Endothelial cell of umbilical vein (primary cell): ENCODE measurements at regions not wholly inside any gene's neighbourhood (a gene's known extent, or its start where the extent isn't known, plus 50 kb on each side); places are given as distances from the start of the nearest gene placed in this dataset.

Experiments
- BruUV-seq: library from RNA; stranded (reverse); fragments of 400-500 nt; replicated peaks from 2 replicates; lab custom pipeline; 2021; lab: Mats Ljungman, UMichigan
- CTCF ChIA-PET: fragments of 300-600, 350-600 bp; sonication (Branson Sonifier 250); formaldehyde crosslinking; loops from one replicate; lab custom pipeline; 2021; ENCODE audit warnings: antibody characterized with exemption, inconsistent platforms; lab: Charles Lee
- POLR2A ChIA-PET: fragments of 300-600, 350-600 bp; sonication (Branson Sonifier 250); formaldehyde crosslinking; loops from one replicate; lab custom pipeline; 2021; ENCODE audit warnings: antibody characterized with exemption, inconsistent platforms; lab: Charles Lee
- DNase-seq: peaks from one replicate; pipeline ENCODE4 v3.0.0-alpha.2; 2011; ENCODE audit warnings: low read depth, low spot score
- FAIRE-seq: peaks from 2 replicates; lab custom pipeline; 2011; peaks lifted over from hg19 to GRCh38; lab: Jason Lieb, UNC
- H2AFZ ChIP-seq: 2 replicates; pipeline ENCODE4 v1.6.0; 2012; ENCODE audit warnings: low read depth, low read length, control low read depth, inconsistent platforms
- H3K27ac ChIP-seq: 2 replicates; pipeline ENCODE4 v1.5.1; 2011; ENCODE audit warnings: low read depth, mild to moderate bottlenecking, control low read depth, low read length, moderate library complexity; ENCODE audit not compliant: insufficient read depth
- H3K27me3 ChIP-seq, 2 experiments: 2 replicates each; pipeline versions ENCODE4 v1.6.0 to v1.6.1; 2011; ENCODE audit warnings: low read length in 2 of 2, mixed read lengths in 1 of 2; ENCODE audit not compliant: control insufficient read depth in 2 of 2, insufficient read depth in 2 of 2
- H3K36me3 ChIP-seq, 2 experiments: 2 replicates in 1 of 2; 3 replicates in 1 of 2; pipeline ENCODE4 v1.5.1; 2011; ENCODE audit warnings: low read length in 2 of 2, mild to moderate bottlenecking in 1 of 2, moderate library complexity in 1 of 2; ENCODE audit not compliant: control insufficient read depth in 2 of 2, insufficient read depth in 2 of 2; ENCODE audit errors: extremely low read depth in 1 of 2
- H3K4me1 ChIP-seq: 3 replicates; pipeline ENCODE4 v1.5.1; 2011; ENCODE audit warnings: mild to moderate bottlenecking, low read length; ENCODE audit not compliant: control insufficient read depth, insufficient read depth; ENCODE audit errors: extremely low read depth
- H3K4me2 ChIP-seq: 2 replicates; pipeline ENCODE4 v1.6.1; 2011; ENCODE audit warnings: low read length, control low read depth, mixed read lengths; ENCODE audit not compliant: insufficient read depth
- H3K4me3 ChIP-seq, 3 experiments: fragments of 200-600 bp in 1 of 3; sonication (generic), shearing (Covaris generic) in 1 of 3; replicated peaks in 1 of 3; 2 replicates each; pipeline ENCODE4 v1.5.1; 2011 to 2016; ENCODE audit warnings: control low read depth in 3 of 3, low read length in 3 of 3, mild to moderate bottlenecking in 2 of 3, inconsistent platforms in 1 of 3, low read depth in 1 of 3, moderate library complexity in 1 of 3; ENCODE audit not compliant: insufficient read depth in 1 of 3
- H3K79me2 ChIP-seq: 2 replicates; pipeline ENCODE4 v1.6.0; 2012; ENCODE audit warnings: low read length, inconsistent platforms; ENCODE audit not compliant: control insufficient read depth, insufficient read depth
- H3K9ac ChIP-seq: replicated peaks from 2 replicates; pipeline ENCODE3; 2011; ENCODE audit warnings: low read length, control low read depth; ENCODE audit not compliant: insufficient read depth; ENCODE audit errors: extremely low read depth
- H3K9me1 ChIP-seq: replicated peaks from 3 replicates; pipeline ENCODE4 v1.6.0; 2011; ENCODE audit warnings: mild to moderate bottlenecking, low read length; ENCODE audit not compliant: control insufficient read depth, insufficient read depth; ENCODE audit errors: extremely low read depth
- H3K9me3 ChIP-seq: replicated peaks from 2 replicates; pipeline ENCODE4 v1.5.1; 2012; ENCODE audit warnings: low read length, inconsistent platforms; ENCODE audit not compliant: control insufficient read depth, insufficient read depth
- H4K20me1 ChIP-seq: replicated peaks from 2 replicates; pipeline ENCODE3; 2011; ENCODE audit warnings: mild to moderate bottlenecking, low read length; ENCODE audit not compliant: control insufficient read depth, insufficient read depth; ENCODE audit errors: extremely low read depth
- CTCF ChIP-seq, 2 donors: IDR thresholded peaks; 1 replicate in 1 of 2; 2 replicates in 1 of 2; pipeline ENCODE4 v1.5.1; 2011; ENCODE audit warnings: low read length in 2 of 2, mild to moderate bottlenecking in 2 of 2, moderate library complexity in 2 of 2, control low read depth in 1 of 2, inconsistent platforms in 1 of 2, low read depth in 1 of 2; ENCODE audit not compliant: insufficient read depth in 1 of 2; ENCODE audit errors: extremely low read depth in 1 of 2
- EZH2 ChIP-seq: IDR thresholded peaks from 2 replicates; pipeline ENCODE4 v1.6.1; 2012; ENCODE audit warnings: borderline replicate concordance, low read depth, mild to moderate bottlenecking, moderate library complexity, low read length, inconsistent platforms; ENCODE audit not compliant: severe bottlenecking
- JUN ChIP-seq: IDR thresholded peaks from 2 replicates; pipeline ENCODE4 v1.6.1; 2011; ENCODE audit warnings: borderline replicate concordance, low read depth; ENCODE audit not compliant: insufficient read length, insufficient read depth
- MAX ChIP-seq: IDR thresholded peaks from 2 replicates; pipeline ENCODE4 v1.6.1; 2011; ENCODE audit not compliant: insufficient read depth, insufficient read length
- MYC ChIP-seq: IDR thresholded peaks from one replicate; pipeline ENCODE4 v1.6.1; 2011; ENCODE audit warnings: mild to moderate bottlenecking, low read depth, low read length
- POLR2A ChIP-seq: IDR thresholded peaks from 2 replicates; pipeline ENCODE4 v1.6.1; 2012; ENCODE audit warnings: low read depth, mild to moderate bottlenecking, control low read depth, low read length
- POLR2AphosphoS5 ChIP-seq: IDR thresholded peaks from 2 replicates; pipeline ENCODE4 v1.6.1; 2012; ENCODE audit warnings: low read depth, mild to moderate bottlenecking, control low read depth, low read length, moderate library complexity; ENCODE audit not compliant: insufficient read depth
- dilution Hi-C: fragments of 300-500 bp; cut with MboI; formaldehyde crosslinking; loops from one replicate; pipeline ENCODE4 v1.15.0; 2019; ENCODE audit warnings: low sequenced_read_pairs; ENCODE audit not compliant: extremely low pct_ligation_motif_present
- intact Hi-C: fragments of 100-400 bp; cut with micrococcal nuclease; formaldehyde crosslinking; loops from one replicate; pipeline ENCODE4 v1.10.0; 2022

- dilution Hi-C loops (no loop called here), intact Hi-C loops (no loop called here)
- no peaks in the 10 kb centered on the region for H3K4me1 ChIP-seq
- no peak for FAIRE-seq
- H3K9me1 ChIP-seq, result no peaks in the 10 kb centered on the region
- no peaks in the 10 kb centered on the region for H3K9me3 ChIP-seq
- no peaks in the 10 kb centered on the region for H4K20me1 ChIP-seq
- no peaks in the 10 kb centered on the region for H3K36me3 ChIP-seq
- H2AFZ ChIP-seq, result no peak overlapping the region
- no TSS peak for BruUV-seq
- ChIA-PET CTCF (no interaction called here), POLR2A (no interaction called here)
- H3K4me3 ChIP-seq, result no peak overlapping the region
- H3K27ac ChIP-seq, result no peak overlapping the region
- H3K27me3 ChIP-seq, result no peaks in the 10 kb centered on the region
- H3K9ac ChIP-seq, result no peak overlapping the region
- H3K4me2 ChIP-seq, result no peak overlapping the region
- H3K79me2 ChIP-seq, result no peaks in the 10 kb centered on the region
- DNase-seq, result no peak
- TF ChIP-seq POLR2A (no peak), JUN (no peak), MYC (no peak), MAX (no peak), CTCF (IDR thresholded peaks at IDR 0.05; ENCODE audit: extremely low read depth in 1 of 2, insufficient read depth in 1 of 2, low read depth in 1 of 2, low read length in 2 of 2) (no peak), EZH2 (no peak), POLR2AphosphoS5 (no peak)
Measured at GRCh38 chr10:121098211-121098610, 247.0 kb downstream of the WDR11 start.
